GM23338 (cell line): ENCODE measurements at regions not wholly inside any gene's neighbourhood (a gene's known extent, or its start where the extent isn't known, plus 50 kb on each side); places are given as distances from the start of the nearest gene placed in this dataset.
A peak's percentile ranks its signal among the peaks of the same experiment; 100 is the strongest.
"Not testable (repeated sequence)": the region's sequence is repeated elsewhere in the genome, so short reads cannot be mapped to it uniquely, and the experiment has no call there.

Experiments used
- ATAC-seq: fragments of 200-7000 bp; cut with Tn5 transposase; 3 replicates; pipeline ENCODE4 v1.9.1; 2020
- DNase-seq: peaks from one replicate; pipeline ENCODE4 v3.0.0-alpha.2; 2015; ENCODE audit warnings: low spot score
- H2AFZ ChIP-seq: fragments of 200-600 bp; sonication (generic); 2 replicates; pipeline ENCODE4 v1.8.0; 2016; ENCODE audit warnings: antibody characterized with exemption, mild to moderate bottlenecking, moderate library complexity
- H3F3A ChIP-seq: fragments of 200-600 bp; sonication (generic); replicated peaks from 2 replicates; pipeline ENCODE4 v1.8.0; 2017; ENCODE audit warnings: antibody characterized with exemption, mixed run types, low read depth
- H3K27ac ChIP-seq: fragments of 200-600 bp; sonication (generic); 2 replicates; pipeline ENCODE4 v1.6.1; 2016; ENCODE audit warnings: low read depth
- H3K27me3 ChIP-seq: fragments of 200-600 bp; sonication (generic); 2 replicates; pipeline ENCODE4 v1.8.0; 2016; ENCODE audit warnings: mild to moderate bottlenecking, mixed run types, moderate library complexity; ENCODE audit not compliant: insufficient read depth
- H3K36me3 ChIP-seq: fragments of 200-600 bp; sonication (generic); 2 replicates; pipeline ENCODE4 v1.8.0; 2016; ENCODE audit warnings: mild to moderate bottlenecking; ENCODE audit not compliant: insufficient read depth
- H3K4me1 ChIP-seq: fragments of 200-600 bp; sonication (generic); 2 replicates; pipeline ENCODE4 v1.8.0; 2016; ENCODE audit warnings: mild to moderate bottlenecking, moderate library complexity; ENCODE audit not compliant: insufficient read depth
- H3K4me2 ChIP-seq: fragments of 200-600 bp; sonication (generic); 2 replicates; pipeline ENCODE4 v1.7.1; 2017; ENCODE audit warnings: mixed run types
- H3K4me3 ChIP-seq: fragments of 200-600 bp; sonication (generic); 2 replicates; pipeline ENCODE4 v1.6.1; 2016; ENCODE audit warnings: mixed run types
- H3K79me2 ChIP-seq: fragments of 200-600 bp; sonication (generic); replicated peaks from 2 replicates; pipeline ENCODE4 v1.8.0; 2017; ENCODE audit warnings: mild to moderate bottlenecking; ENCODE audit not compliant: insufficient read depth
- H3K9me2 ChIP-seq: fragments of 200-600 bp; sonication (generic); 2 replicates; pipeline ENCODE4 v1.8.0; 2017; ENCODE audit not compliant: insufficient read depth
- H4K20me1 ChIP-seq: fragments of 200-600 bp; sonication (generic); replicated peaks from 2 replicates; pipeline ENCODE4 v1.8.0; 2017; ENCODE audit warnings: mild to moderate bottlenecking; ENCODE audit not compliant: insufficient read depth
- H3K27ac Mint-ChIP-seq: 2 replicates; pipeline ENCODE4 v1.8.0; 2020; ENCODE audit warnings: inconsistent platforms, mild to moderate bottlenecking, moderate library complexity, mixed read lengths
- H3K27me3 Mint-ChIP-seq: 3 replicates; pipeline ENCODE4 v1.8.0; 2022; ENCODE audit warnings: low read depth, mild to moderate bottlenecking, moderate library complexity, mixed read lengths, inconsistent platforms; ENCODE audit not compliant: insufficient read depth, poor library complexity
- H3K36me3 Mint-ChIP-seq: 3 replicates; pipeline ENCODE4 v1.8.0; 2021; ENCODE audit warnings: low read depth, mild to moderate bottlenecking, inconsistent platforms, moderate library complexity, mixed read lengths
- H3K4me1 Mint-ChIP-seq: 3 replicates; pipeline ENCODE4 v1.8.0; 2020; ENCODE audit warnings: mild to moderate bottlenecking, inconsistent platforms, mixed read lengths
- H3K4me3 Mint-ChIP-seq: 3 replicates; pipeline ENCODE4 v1.8.0; 2021; ENCODE audit warnings: moderate library complexity, mild to moderate bottlenecking, inconsistent platforms, mixed read lengths
- H3K9me3 Mint-ChIP-seq: 3 replicates; pipeline ENCODE4 v1.8.0; 2020; ENCODE audit warnings: moderate library complexity, mild to moderate bottlenecking, inconsistent platforms, mixed read lengths
- CTCF ChIP-seq, 2 experiments: fragments of 200-600 bp in 1 of 2; sonication (generic) in 1 of 2; conservative IDR thresholded peaks; 2 replicates each; pipeline versions ENCODE4 v1.5.1 to v1.6.1; 2016 to 2017; ENCODE audit warnings: antibody characterized with exemption in 2 of 2, low read depth in 2 of 2, mild to moderate bottlenecking in 2 of 2, moderate library complexity in 1 of 2
- POLR2AphosphoS5 ChIP-seq: IDR thresholded peaks from 2 replicates; pipeline ENCODE4 v1.6.1; 2016; ENCODE audit warnings: antibody characterized with exemption, low read depth
- ZNF114 ChIP-seq: fragments of 250-450 bp; sonication (Bioruptor Pico); IDR thresholded peaks from 2 replicates; pipeline ENCODE4 v1.5.0; 2020; ENCODE audit warnings: mild to moderate bottlenecking, moderate library complexity
- TF ChIP-seq, protein P1 (sequence below): IDR thresholded peaks from 2 replicates; pipeline ENCODE4 v1.6.1; 2016; ENCODE audit warnings: antibody characterized with exemption

- no peak for TF ChIP-seq CTCF (conservative IDR thresholded peaks at IDR 0.05; ENCODE audit: low read depth in 2 of 2)
- TF ChIP-seq, protein P1, sequence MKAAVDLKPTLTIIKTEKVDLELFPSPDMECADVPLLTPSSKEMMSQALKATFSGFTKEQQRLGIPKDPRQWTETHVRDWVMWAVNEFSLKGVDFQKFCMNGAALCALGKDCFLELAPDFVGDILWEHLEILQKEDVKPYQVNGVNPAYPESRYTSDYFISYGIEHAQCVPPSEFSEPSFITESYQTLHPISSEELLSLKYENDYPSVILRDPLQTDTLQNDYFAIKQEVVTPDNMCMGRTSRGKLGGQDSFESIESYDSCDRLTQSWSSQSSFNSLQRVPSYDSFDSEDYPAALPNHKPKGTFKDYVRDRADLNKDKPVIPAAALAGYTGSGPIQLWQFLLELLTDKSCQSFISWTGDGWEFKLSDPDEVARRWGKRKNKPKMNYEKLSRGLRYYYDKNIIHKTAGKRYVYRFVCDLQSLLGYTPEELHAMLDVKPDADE = no peak
Observed at GRCh38 chr12:68441167-68441566, 109.0 kb upstream of the MDM1 start (continued).

DNA sequence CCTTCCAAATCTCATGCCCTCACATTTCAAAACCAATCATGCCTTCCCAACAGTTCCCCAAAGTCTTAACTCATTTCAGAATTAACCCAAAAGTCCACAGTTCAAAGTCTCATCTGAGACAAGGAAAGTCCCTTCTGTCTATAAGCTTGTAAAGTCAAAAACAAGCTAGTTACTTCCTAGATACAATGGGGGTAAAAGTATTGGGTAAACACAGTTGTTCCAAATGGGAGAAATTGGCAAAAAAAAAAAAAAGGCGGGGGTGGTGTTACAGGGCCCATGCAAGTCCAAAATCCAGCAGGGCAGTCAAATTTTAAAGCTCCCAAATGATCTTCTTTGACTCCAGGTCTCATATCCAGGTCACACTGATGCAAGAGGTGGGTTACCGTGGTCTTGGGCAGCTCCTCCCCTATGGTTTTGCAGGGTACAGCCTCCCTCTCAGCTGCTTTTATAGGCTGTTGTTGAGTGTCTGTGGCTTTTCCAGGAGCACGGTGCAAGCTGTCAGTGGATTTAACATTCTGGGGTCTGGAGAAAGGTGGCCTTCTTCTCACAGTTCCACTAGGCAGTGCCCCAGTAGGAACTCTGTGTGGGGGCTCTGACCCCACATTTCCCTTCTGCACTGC, 110.3 kb upstream of the MDM1 start:
- H3K9me2 ChIP-seq, H3K4me3 Mint-ChIP-seq, H3K27ac ChIP-seq, H3K27me3 ChIP-seq, ATAC-seq, H3K36me3 ChIP-seq, H3K27me3 Mint-ChIP-seq, H3K4me2 ChIP-seq, H3K4me3 ChIP-seq, H4K20me1 ChIP-seq, H3K27ac Mint-ChIP-seq, H3F3A ChIP-seq, H3K79me2 ChIP-seq, H2AFZ ChIP-seq, DNase-seq: not testable (repeated sequence)
- peaks cover 37% of the 10 kb centered on the region for H3K4me1 ChIP-seq
- Mint-ChIP-seq H3K9me3 (peaks cover 26% of the 10 kb centered on the region), H3K4me1 (peaks cover 48% of the 10 kb centered on the region), H3K36me3 (peaks cover 24% of the 10 kb centered on the region)

DNA sequence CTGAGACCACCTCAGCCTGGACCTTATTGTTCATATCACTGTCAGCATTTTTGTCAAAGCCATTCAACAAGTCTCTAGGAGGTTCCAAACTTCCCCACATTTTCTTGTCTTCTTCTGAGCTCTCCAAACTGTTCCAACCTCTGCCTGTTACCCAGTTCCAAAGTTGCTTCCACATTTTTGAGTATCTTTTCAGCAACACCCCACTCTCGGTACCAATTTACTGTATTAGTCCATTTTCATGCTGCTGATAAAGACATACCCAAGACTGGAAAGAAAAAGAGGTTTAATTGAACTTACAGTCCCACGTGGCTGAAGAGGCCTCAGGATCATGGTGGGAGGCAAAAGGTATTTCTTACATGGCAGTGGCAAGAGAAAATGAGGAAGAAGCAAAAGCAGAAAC, 111.5 kb upstream of the MDM1 start:
- Mint-ChIP-seq H3K4me1 (peaks cover 49% of the 10 kb centered on the region), H3K9me3 (peaks cover 26% of the 10 kb centered on the region), H3K36me3 (peaks cover 24% of the 10 kb centered on the region)
- H3K4me1 ChIP-seq = peaks cover 45% of the 10 kb centered on the region
- not testable (repeated sequence) for H3K4me3 ChIP-seq, H2AFZ ChIP-seq, H3F3A ChIP-seq, H3K36me3 ChIP-seq, H3K4me3 Mint-ChIP-seq, ATAC-seq, H3K27ac Mint-ChIP-seq, H3K27me3 Mint-ChIP-seq, H3K27me3 ChIP-seq, H3K9me2 ChIP-seq, H3K79me2 ChIP-seq, DNase-seq, H3K4me2 ChIP-seq, H4K20me1 ChIP-seq, H3K27ac ChIP-seq

- H3K27ac ChIP-seq = peak overlapping the region; percentile 48; the same call in 1 of the 2 replicates
- H3K9me2 ChIP-seq = no peaks in the 10 kb centered on the region
- ATAC-seq (no peak), DNase-seq (no peak)
- peaks cover 31% of the 10 kb centered on the region for H3K4me1 ChIP-seq
- 0 out of 2 replicates have a peak overlapping the region, but pooled peaks have one; percentile 4 for H2AFZ ChIP-seq
- Mint-ChIP-seq H3K4me3 (peak overlapping the region; percentile 11; the same call in 1 of the 3 replicates), H3K36me3 (peaks cover 29% of the 10 kb centered on the region), H3K27ac (no peak overlapping the region; the same call in 1 of the 2 replicates), H3K9me3 (peaks cover 30% of the 10 kb centered on the region), H3K4me1 (peaks cover 35% of the 10 kb centered on the region), H3K27me3 (peaks cover 2% of the 10 kb centered on the region)
- no peaks in the 10 kb centered on the region for H3K27me3 ChIP-seq
- no peak overlapping the region for H3K4me3 ChIP-seq
- no peaks in the 10 kb centered on the region for H4K20me1 ChIP-seq
- H3K36me3 ChIP-seq = peaks cover 4% of the 10 kb centered on the region
- H3K4me2 ChIP-seq = peak overlapping the region; percentile 62
- H3K79me2 ChIP-seq = no peaks in the 10 kb centered on the region
- H3F3A ChIP-seq = no peaks in the 10 kb centered on the region
- TF ChIP-seq POLR2AphosphoS5 (no peak), CTCF (conservative IDR thresholded peaks at IDR 0.05; ENCODE audit: low read depth in 2 of 2) (no peak), ZNF114 (CRISPR knock-in tag) (no peak)
Observed at GRCh38 chr12:68445824-68446223, 113.7 kb upstream of the MDM1 start.
